WTC11 (cell line): ENCODE measurements at regions not wholly inside any gene's neighbourhood (a gene's known extent, or its start where the extent isn't known, plus 50 kb on each side); places are given as distances from the start of the nearest gene placed in this dataset.

ENCODE experiments used
- ATAC-seq: fragments of 200-7000 bp; cut with Tn5 transposase; 2 replicates; pipeline ENCODE4 v1.10.0; 2021; ENCODE audit warnings: mild to moderate bottlenecking, moderate library complexity
- CTCF ChIA-PET: fragments of 300-600 bp; sonication (Branson Sonifier 250); formaldehyde crosslinking; loops from one replicate; lab custom pipeline; 2021; ENCODE audit warnings: antibody characterized with exemption; lab: Charles Lee
- POLR2A ChIA-PET: fragments of 350-600 bp; sonication (Branson Sonifier 250); formaldehyde crosslinking; loops from one replicate; lab custom pipeline; 2021; ENCODE audit warnings: antibody characterized with exemption; lab: Charles Lee
- DNase-seq: peaks from one replicate; pipeline ENCODE4 v3.0.0; 2021; ENCODE audit warnings: low spot score
- H3K27ac Mint-ChIP-seq: 2 replicates; pipeline ENCODE4 v1.8.0; 2021; ENCODE audit warnings: mixed read lengths
- H3K27me3 Mint-ChIP-seq: 2 replicates; pipeline ENCODE4 v1.8.0; 2021; ENCODE audit warnings: low read depth, mild to moderate bottlenecking, moderate library complexity, mixed read lengths
- H3K36me3 Mint-ChIP-seq: 2 replicates; pipeline ENCODE4 v1.8.0; 2021; ENCODE audit warnings: mixed read lengths
- H3K4me1 Mint-ChIP-seq: 2 replicates; pipeline ENCODE4 v1.8.0; 2022; ENCODE audit warnings: mixed read lengths
- H3K4me3 Mint-ChIP-seq: 2 replicates; pipeline ENCODE4 v1.8.0; 2021; ENCODE audit warnings: mild to moderate bottlenecking, moderate library complexity, mixed read lengths
- H3K9me3 Mint-ChIP-seq: 2 replicates; pipeline ENCODE4 v1.8.0; 2021; ENCODE audit warnings: mixed read lengths
- ATF3 ChIP-seq: sonication (generic); formaldehyde crosslinking; conservative IDR thresholded peaks from 2 replicates; pipeline ENCODE4 v1.8.1; 2022; ENCODE audit warnings: mild to moderate bottlenecking, missing genetic modification reagents
- CREM ChIP-seq: sonication (generic); formaldehyde crosslinking; IDR thresholded peaks from 2 replicates; pipeline ENCODE4 v1.8.1; 2022; ENCODE audit warnings: mild to moderate bottlenecking, missing genetic modification reagents, moderate library complexity
- E2F4 ChIP-seq: sonication (generic); formaldehyde crosslinking; IDR thresholded peaks from 2 replicates; pipeline ENCODE4 v1.8.1; 2022; ENCODE audit warnings: low read depth, mild to moderate bottlenecking, moderate library complexity, missing genetic modification reagents, borderline replicate concordance
- ETV6 ChIP-seq: sonication (generic); formaldehyde crosslinking; IDR thresholded peaks from 2 replicates; pipeline ENCODE4 v1.8.1; 2022; ENCODE audit warnings: mild to moderate bottlenecking, missing genetic modification reagents
- FOXP1 ChIP-seq: sonication (generic); formaldehyde crosslinking; IDR thresholded peaks from 2 replicates; pipeline ENCODE4 v1.8.0; 2022; ENCODE audit warnings: missing genetic modification reagents, mild to moderate bottlenecking, moderate library complexity, borderline replicate concordance
- HMGA2 ChIP-seq: fragments of 250-450 bp; sonication (Bioruptor Pico); IDR thresholded peaks from 2 replicates; pipeline ENCODE4 v1.4.0; 2021; ENCODE audit warnings: mild to moderate bottlenecking, moderate library complexity
- IRF2 ChIP-seq: sonication (generic); formaldehyde crosslinking; IDR thresholded peaks from 2 replicates; pipeline ENCODE4 v1.8.0; 2022; ENCODE audit warnings: low read depth, missing genetic modification reagents, borderline replicate concordance
- JAZF1 ChIP-seq: fragments of 250-450 bp; sonication (Bioruptor Pico); IDR thresholded peaks from 2 replicates; pipeline ENCODE4 v1.9.0; 2021; ENCODE audit warnings: moderate library complexity, mild to moderate bottlenecking, inconsistent platforms
- JUN ChIP-seq: sonication (generic); formaldehyde crosslinking; IDR thresholded peaks from 2 replicates; pipeline ENCODE4 v1.8.0; 2023; ENCODE audit warnings: mild to moderate bottlenecking, missing genetic modification reagents
- MLX ChIP-seq: sonication (generic); formaldehyde crosslinking; IDR thresholded peaks from 2 replicates; pipeline ENCODE4 v1.8.1; 2023; ENCODE audit warnings: mild to moderate bottlenecking, missing genetic modification reagents, moderate library complexity
- NFATC4 ChIP-seq: fragments of 250-450 bp; sonication (Bioruptor Pico); IDR thresholded peaks from 2 replicates; pipeline ENCODE4 v1.9.0; 2021; ENCODE audit warnings: mild to moderate bottlenecking
- NFYB ChIP-seq: sonication (generic); formaldehyde crosslinking; conservative IDR thresholded peaks from 2 replicates; pipeline ENCODE4 v1.8.0; 2022; ENCODE audit warnings: low read depth, missing genetic modification reagents
- RELA ChIP-seq: sonication (generic); formaldehyde crosslinking; IDR thresholded peaks from 2 replicates; pipeline ENCODE4 v1.8.1; 2022; ENCODE audit warnings: missing genetic modification reagents, mild to moderate bottlenecking, borderline replicate concordance
- SOX15 ChIP-seq: fragments of 250-450 bp; sonication (Bioruptor Pico); IDR thresholded peaks from 2 replicates; pipeline ENCODE4 v1.9.0; 2021; ENCODE audit warnings: mild to moderate bottlenecking
- ZBTB43 ChIP-seq: sonication (generic); formaldehyde crosslinking; IDR thresholded peaks from 2 replicates; pipeline ENCODE4 v1.8.1; 2023; ENCODE audit warnings: mild to moderate bottlenecking, missing genetic modification reagents
- ZMAT4 ChIP-seq: fragments of 250-450 bp; sonication (Bioruptor Pico); IDR thresholded peaks from 2 replicates; pipeline ENCODE4 v1.9.0; 2021; ENCODE audit warnings: mild to moderate bottlenecking
- ZNF263 ChIP-seq: sonication (generic); formaldehyde crosslinking; IDR thresholded peaks from 2 replicates; pipeline ENCODE4 v1.8.1; 2022; ENCODE audit warnings: low read depth, mild to moderate bottlenecking, moderate library complexity, missing genetic modification reagents
- ZNF317 ChIP-seq: sonication (generic); formaldehyde crosslinking; IDR thresholded peaks from 2 replicates; pipeline ENCODE4 v1.8.1; 2023; ENCODE audit warnings: low read depth, mild to moderate bottlenecking, moderate library complexity, missing genetic modification reagents, borderline replicate concordance

- H3K27ac Mint-ChIP-seq = no peak overlapping the region
- ATAC-seq (no peak), DNase-seq (no peak)
- peaks cover 5% of the 10 kb centered on the region; the same call in 1 of the 2 replicates for H3K9me3 Mint-ChIP-seq
- POLR2A ChIA-PET = no interaction called here
- no peaks in the 10 kb centered on the region for H3K36me3 Mint-ChIP-seq
- TF ChIP-seq CREM (CRISPR knock-in tag) (no peak), JAZF1 (CRISPR knock-in tag) (no peak), RELA (CRISPR knock-in tag) (no peak)
- H3K4me1 Mint-ChIP-seq = peaks cover 26% of the 10 kb centered on the region
- CTCF ChIA-PET = no interaction called here
- no peaks in the 10 kb centered on the region for H3K27me3 Mint-ChIP-seq
- H3K4me3 Mint-ChIP-seq = no peak overlapping the region
Observed at GRCh38 chr4:148849581-148849980, 407.4 kb upstream of the NR3C2 start.

GRCh38 chr4:148847544-148848255 is 405.5 kb upstream of the NR3C2 start:
- H3K4me1 Mint-ChIP-seq = peaks cover 36% of the 10 kb centered on the region
- H3K27me3 Mint-ChIP-seq = no peaks in the 10 kb centered on the region
- no peaks in the 10 kb centered on the region for H3K36me3 Mint-ChIP-seq
- H3K4me3 Mint-ChIP-seq = no peak overlapping the region
- ChIA-PET POLR2A (no interaction called here), CTCF (no interaction called here)
- no peak overlapping the region; the same call in 1 of the 2 replicates for H3K27ac Mint-ChIP-seq
- DNase-seq = no peak
- no peaks in the 10 kb centered on the region for H3K9me3 Mint-ChIP-seq
- TF ChIP-seq ZBTB43 = no peak
- no peak for TF ChIP-seq ZNF263 (CRISPR knock-in tag)
- no peak for TF ChIP-seq JAZF1 (CRISPR knock-in tag)
- TF ChIP-seq HMGA2 (CRISPR knock-in tag) = no peak
- TF ChIP-seq ZMAT4 (CRISPR knock-in tag) = no peak
- no peak for TF ChIP-seq IRF2 (CRISPR knock-in tag)
- TF ChIP-seq SOX15 (CRISPR knock-in tag) = no peak
- TF ChIP-seq JUN (CRISPR knock-in tag) = no peak
- ATAC-seq = no peak

- TF ChIP-seq E2F4 (no peak), NFATC4 (CRISPR knock-in tag) (no peak), NFYB (CRISPR knock-in tag) (no peak), MLX (CRISPR knock-in tag) (no peak), ZNF317 (CRISPR knock-in tag) (no peak), ATF3 (CRISPR knock-in tag) (no peak), ETV6 (CRISPR knock-in tag) (no peak), JAZF1 (CRISPR knock-in tag) (no peak), FOXP1 (CRISPR knock-in tag) (no peak)
- DNase-seq = no peak
- no peaks in the 10 kb centered on the region for H3K9me3 Mint-ChIP-seq
- no peaks in the 10 kb centered on the region for H3K36me3 Mint-ChIP-seq
- H3K4me1 Mint-ChIP-seq = peaks cover 40% of the 10 kb centered on the region
- no peaks in the 10 kb centered on the region for H3K27me3 Mint-ChIP-seq
- H3K27ac Mint-ChIP-seq = no peak overlapping the region
- no peak for ATAC-seq
- POLR2A ChIA-PET = no interaction called here
- no peak overlapping the region for H3K4me3 Mint-ChIP-seq
- CTCF ChIA-PET = no interaction called here
Observed at GRCh38 chr4:148845609-148846008, 403.4 kb upstream of the NR3C2 start.
